ENCODE measurements at regions not wholly inside any gene's neighbourhood (a gene's known extent, or its start where the extent isn't known, plus 50 kb on each side); places are given as distances from the start of the nearest gene placed in this dataset.
"Not testable (repeated sequence)": the region's sequence is repeated elsewhere in the genome, so short reads cannot be mapped to it uniquely, and the experiment has no call there.

- no peaks in the 10 kb centered on the region for H3F3A ChIP-seq (ENCODE audit: low read depth)
- peaks cover 5% of the 10 kb centered on the region for H3K27me3 Mint-ChIP-seq (ENCODE audit: insufficient read depth, low read depth)
- no peak overlapping the region for H3K4me3 Mint-ChIP-seq
- H3K4me2 ChIP-seq = no peak overlapping the region
- H3K36me3 ChIP-seq = no peaks in the 10 kb centered on the region
- H3K9me3 Mint-ChIP-seq = peaks cover 16% of the 10 kb centered on the region
- H3K27ac ChIP-seq = no peak overlapping the region
- no peak overlapping the region for H3K4me3 ChIP-seq
- no peak for DNase-seq (ENCODE audit: low spot score)
- H3K4me1 Mint-ChIP-seq = peaks cover 31% of the 10 kb centered on the region
- no peaks in the 10 kb centered on the region for H3K79me2 ChIP-seq (ENCODE audit: low read depth)
- no peaks in the 10 kb centered on the region for H3K9me3 ChIP-seq (ENCODE audit: low read depth)
- H3K36me3 Mint-ChIP-seq = no peaks in the 10 kb centered on the region
- no peak overlapping the region for H2AFZ ChIP-seq (replicated peaks)
- H3K27me3 ChIP-seq = no peaks in the 10 kb centered on the region
- no peaks in the 10 kb centered on the region for H3K4me1 ChIP-seq
- no peaks in the 10 kb centered on the region for H4K20me1 ChIP-seq (ENCODE audit: low read depth)
- H3K9ac ChIP-seq = no peak overlapping the region
- no peak overlapping the region for H3K27ac Mint-ChIP-seq
- TF ChIP-seq EZH2phosphoT487 (IDR thresholded peaks at IDR 0.05) = no peak
- no peak for TF ChIP-seq EZH2 (IDR thresholded peaks at IDR 0.05)
- no peak for TF ChIP-seq CTCF (IDR thresholded peaks at IDR 0.05)
These were observed 72.5 kb upstream of the RGPD5 start for GRCh38 chr2:109721626-109722025.

- Histone ChIP-seq H3K27me3 (no peaks in the 10 kb centered on the region), H3K27ac (no peak overlapping the region), H3K9me3 (ENCODE audit: low read depth) (no peaks in the 10 kb centered on the region), H3K4me2 (no peak overlapping the region), H3K79me2 (ENCODE audit: low read depth) (no peaks in the 10 kb centered on the region), H3K36me3 (no peaks in the 10 kb centered on the region), H3K9ac (no peak overlapping the region), H3K4me3 (no peak overlapping the region), H2AFZ (replicated peaks) (no peak overlapping the region), H4K20me1 (ENCODE audit: low read depth) (no peaks in the 10 kb centered on the region), H3F3A (ENCODE audit: low read depth) (no peaks in the 10 kb centered on the region), H3K4me1 (no peaks in the 10 kb centered on the region)
- H3K9me3 Mint-ChIP-seq = peaks cover 14% of the 10 kb centered on the region
- no peak for TF ChIP-seq CTCF (IDR thresholded peaks at IDR 0.05)
- no peak for TF ChIP-seq EZH2phosphoT487 (IDR thresholded peaks at IDR 0.05)
- TF ChIP-seq EZH2 (IDR thresholded peaks at IDR 0.05) = no peak
- no peak overlapping the region for H3K27ac Mint-ChIP-seq
- peaks cover 33% of the 10 kb centered on the region for H3K4me1 Mint-ChIP-seq
- peaks cover 5% of the 10 kb centered on the region for H3K27me3 Mint-ChIP-seq (ENCODE audit: insufficient read depth, low read depth)
- no peak for DNase-seq (ENCODE audit: low spot score)
- H3K4me3 Mint-ChIP-seq = no peak overlapping the region
- no peaks in the 10 kb centered on the region for H3K36me3 Mint-ChIP-seq
These were observed 72.1 kb upstream of the RGPD5 start for GRCh38 chr2:109722026-109722425.

GRCh38 chr2:109722640-109723039, 71.5 kb upstream of the RGPD5 start:
- H3F3A ChIP-seq (ENCODE audit: low read depth); H3K27me3 ChIP-seq; H4K20me1 ChIP-seq (ENCODE audit: low read depth); DNase-seq (ENCODE audit: low spot score); H3K4me2 ChIP-seq; H3K36me3 ChIP-seq; H3K4me1 ChIP-seq; H3K36me3 Mint-ChIP-seq; H3K27ac ChIP-seq; H3K4me3 ChIP-seq; H3K9me3 ChIP-seq (ENCODE audit: low read depth); H2AFZ ChIP-seq (replicated peaks); H3K9ac ChIP-seq; H3K79me2 ChIP-seq (ENCODE audit: low read depth); H3K27ac Mint-ChIP-seq; H3K27me3 Mint-ChIP-seq (ENCODE audit: insufficient read depth, low read depth): not testable (repeated sequence)
- peak overlapping the region; percentile 6 for H3K4me3 Mint-ChIP-seq
- peaks cover 14% of the 10 kb centered on the region for H3K9me3 Mint-ChIP-seq
- peaks cover 33% of the 10 kb centered on the region for H3K4me1 Mint-ChIP-seq

- peaks cover 33% of the 10 kb centered on the region for H3K4me1 Mint-ChIP-seq
- H3K9me3 Mint-ChIP-seq = peaks cover 10% of the 10 kb centered on the region
- not testable (repeated sequence) for H3K4me1 ChIP-seq; H3K9ac ChIP-seq; H3K9me3 ChIP-seq (ENCODE audit: low read depth); H3K36me3 ChIP-seq; H3K27ac Mint-ChIP-seq; DNase-seq (ENCODE audit: low spot score); H3F3A ChIP-seq (ENCODE audit: low read depth); H3K4me3 Mint-ChIP-seq; H4K20me1 ChIP-seq (ENCODE audit: low read depth); H3K4me2 ChIP-seq; H3K4me3 ChIP-seq; H3K27ac ChIP-seq; H3K27me3 Mint-ChIP-seq (ENCODE audit: insufficient read depth, low read depth); H2AFZ ChIP-seq (replicated peaks); H3K36me3 Mint-ChIP-seq; H3K27me3 ChIP-seq; H3K79me2 ChIP-seq (ENCODE audit: low read depth)
These were observed 71.0 kb upstream of the RGPD5 start for GRCh38 chr2:109723153-109723552.

All from neural progenitor cell (in vitro differentiated cells).